NT2/D1 (cell line): ENCODE measurements at regions not wholly inside any gene's neighbourhood (a gene's known extent, or its start where the extent isn't known, plus 50 kb on each side); places are given as distances from the start of the nearest gene placed in this dataset.

Experiments used
- SUZ12 ChIP-seq: IDR thresholded peaks from 2 replicates; pipeline ENCODE4 v1.6.1; 2011; ENCODE audit not compliant: insufficient read length, insufficient read depth; ENCODE audit errors: extremely low read depth
- YY1 ChIP-seq: IDR thresholded peaks from 2 replicates; pipeline ENCODE4 v1.6.1; 2011; ENCODE audit not compliant: insufficient read length, insufficient read depth
- ZNF274 ChIP-seq: IDR thresholded peaks from 2 replicates; pipeline ENCODE4 v1.6.1; 2011; ENCODE audit warnings: mild to moderate bottlenecking, low read depth, low read length

DNA sequence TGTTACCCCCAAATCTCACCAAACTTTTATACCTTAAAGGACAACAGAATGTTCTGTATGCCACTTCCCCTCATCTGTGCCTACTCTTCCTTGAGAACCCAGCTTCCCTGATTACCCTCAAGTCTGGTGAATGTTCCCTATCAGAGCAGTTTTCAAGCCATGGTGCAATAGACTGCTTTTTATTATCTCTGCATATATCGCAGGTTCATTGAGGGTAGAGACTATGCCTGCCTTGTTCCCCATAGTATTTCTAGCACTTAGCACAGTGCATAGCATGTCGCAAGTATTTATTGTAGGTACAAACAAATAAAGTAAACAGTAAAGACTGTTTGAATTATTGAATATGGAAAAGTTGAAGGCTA lies 146.6 kb downstream of the HAUS1 start:
- TF ChIP-seq ZNF274 (no peak), YY1 (no peak), SUZ12 (no peak)
